Motor neuron (in vitro differentiated cells): ENCODE measurements at regions not wholly inside any gene's neighbourhood (a gene's known extent, or its start where the extent isn't known, plus 50 kb on each side); places are given as distances from the start of the nearest gene placed in this dataset.
A peak's percentile ranks its signal among the peaks of the same experiment; 100 is the strongest.
"Not testable (repeated sequence)": the region's sequence is repeated elsewhere in the genome, so short reads cannot be mapped to it uniquely, and the experiment has no call there.

Experiments
- ATAC-seq, 8 experiments: fragments of 200-7000 bp; cut with Tn5 transposase; replicated peaks in 6 of 8; 2 replicates each; pipeline ENCODE4 v1.8.0; 2021; ENCODE audit warnings: mild to moderate bottlenecking in 8 of 8, moderate library complexity in 8 of 8
- H3K27ac ChIP-seq, 2 donors: fragments of 250-450 bp; sonication (Bioruptor Pico); 2 replicates each; pipeline ENCODE4 v1.9.0; 2021; ENCODE audit warnings: antibody characterized with exemption in 2 of 2, mild to moderate bottlenecking in 2 of 2, moderate library complexity in 1 of 2
- H3K4me1 ChIP-seq, 2 donors: fragments of 250-450 bp; sonication (Bioruptor Pico); replicated peaks in 1 of 2; 2 replicates each; pipeline ENCODE4 v1.6.1; 2021; ENCODE audit warnings: antibody characterized with exemption in 2 of 2, mild to moderate bottlenecking in 2 of 2, moderate library complexity in 1 of 2
- H3K4me3 ChIP-seq, 5 donors: fragments of 250-450 bp; sonication (Bioruptor Pico); 2 replicates each; pipeline ENCODE4 v1.9.0; 2021; ENCODE audit warnings: antibody characterized with exemption in 5 of 5, mild to moderate bottlenecking in 5 of 5, moderate library complexity in 4 of 5
- WGBS, 10 experiments: fragments of 450-650 bp; shearing (Covaris generic); methylation state at CpG; one replicate each; pipeline ENCODE4 v1.0.0; 2022; 5-methylcytosine and 5-hydroxymethylcytosine counted together
- in situ Hi-C, 9 experiments: fragments of 400-800 bp; cut with MboI; loops; one replicate each; pipeline ENCODE4 v1.15.0; 2021; ENCODE audit warnings: low sequenced_read_pairs in 9 of 9, low pct_unique_long_range_greater_than_20kb in 2 of 9; ENCODE audit not compliant: unreplicated experiment in 9 of 9

GRCh38 chr3:81864272-81864671, 102.8 kb upstream of the GBE1 start:
- H3K4me3 ChIP-seq = no peak overlapping the region
- in situ Hi-C loops = no loop called here
- H3K4me1 ChIP-seq = no peaks in the 10 kb centered on the region
- 18 to 80% (median 70%) methylated on average over 2 to 7 of the region's 7 CpGs for WGBS, 10 experiments
- peak in 1 of 8 experiments; percentile 77 for ATAC-seq
- no peak overlapping the region for H3K27ac ChIP-seq

GRCh38 chr3:81863756-81864155, 102.3 kb upstream of the GBE1 start:
- 32 to 96% (median 90%) methylated on average over 1 to 4 of the region's 4 CpGs for WGBS, 10 experiments
- Histone ChIP-seq H3K4me3 (no peak overlapping the region), H3K27ac (no peak overlapping the region), H3K4me1 (no peaks in the 10 kb centered on the region)
- ATAC-seq = no peak
- in situ Hi-C loops = no loop called here

GRCh38 chr3:81861593-81861992, 100.1 kb upstream of the GBE1 start:
- WGBS, 10 experiments = 63 to 100% (median 89%) methylated on average over 1 of the region's 1 CpG; no CpG with 5 or more reads in 3 of the 10 experiments
- in situ Hi-C loops = no loop called here

GRCh38 chr3:81859524-81859923, 98.1 kb upstream of the GBE1 start:
- H3K4me1 ChIP-seq = no peaks in the 10 kb centered on the region
- no peak overlapping the region for H3K27ac ChIP-seq
- H3K4me3 ChIP-seq = no peak overlapping the region
- WGBS, 10 experiments = 86 to 100% (median 100%) methylated on average over 1 of the region's 1 CpG; no CpG with 5 or more reads in 3 of the 10 experiments
- ATAC-seq = no peak
- in situ Hi-C loops = no loop called here

More at GRCh38 chr3:81861593-81861992, 100.1 kb upstream of the GBE1 start:
- no peak for ATAC-seq
- no peak overlapping the region for H3K4me3 ChIP-seq
- H3K27ac ChIP-seq = no peak overlapping the region
- no peaks in the 10 kb centered on the region for H3K4me1 ChIP-seq

- no peaks in the 10 kb centered on the region for H3K4me1 ChIP-seq
- no peak overlapping the region for H3K27ac ChIP-seq
- WGBS, 10 experiments = 12 to 95% (median 74%) methylated on average over 1 to 3 of the region's 3 CpGs
- in situ Hi-C loops = no loop called here
- no peak for ATAC-seq
- no peak overlapping the region for H3K4me3 ChIP-seq
These were observed 92.0 kb upstream of the GBE1 start for GRCh38 chr3:81853431-81853830.

GRCh38 chr3:81851176-81851575, 89.7 kb upstream of the GBE1 start:
- Histone ChIP-seq H3K4me1 (no peaks in the 10 kb centered on the region), H3K4me3 (no peak overlapping the region), H3K27ac (no peak overlapping the region)
- in situ Hi-C loops = no loop called here
- no peak for ATAC-seq

GRCh38 chr3:81846988-81847387, 85.5 kb upstream of the GBE1 start:
- H3K27ac ChIP-seq = no peak overlapping the region
- WGBS, 10 experiments = 29 to 100% (median 100%) methylated on average over 1 of the region's 1 CpG; no CpG with 5 or more reads in 3 of the 10 experiments
- H3K4me3 ChIP-seq = no peak overlapping the region
- no peaks in the 10 kb centered on the region for H3K4me1 ChIP-seq
- in situ Hi-C loops = no loop called here
- no peak for ATAC-seq

GRCh38 chr3:81841540-81841939, 80.1 kb upstream of the GBE1 start:
- WGBS, 10 experiments = 0 to 100% (median 73%) methylated on average over 1 to 2 of the region's 2 CpGs
- in situ Hi-C loops = no loop called here

GRCh38 chr3:81839504-81840094, 78.2 kb upstream of the GBE1 start:
- in situ Hi-C loops = no loop called here
- Histone ChIP-seq H3K4me3 (no peak overlapping the region), H3K4me1 (no peaks in the 10 kb centered on the region), H3K27ac (no peak overlapping the region)
- ATAC-seq = no peak
- 78 to 100% (median 92%) methylated on average over 2 to 4 of the region's 4 CpGs for WGBS, 10 experiments

More at GRCh38 chr3:81841540-81841939, 80.1 kb upstream of the GBE1 start:
- no peak overlapping the region for H3K4me3 ChIP-seq
- no peak overlapping the region for H3K27ac ChIP-seq
- no peaks in the 10 kb centered on the region for H3K4me1 ChIP-seq
- no peak for ATAC-seq

- 25 to 100% (median 70%) methylated on average over 1 of the region's 1 CpG for WGBS, 10 experiments
- no peak for ATAC-seq
- H3K4me3 ChIP-seq = no peak overlapping the region
- H3K4me1 ChIP-seq = no peaks in the 10 kb centered on the region
- in situ Hi-C loops = no loop called here
- no peak overlapping the region for H3K27ac ChIP-seq
These were observed 77.0 kb upstream of the GBE1 start for GRCh38 chr3:81838457-81838856.

- in situ Hi-C loops = no loop called here
- ATAC-seq = no peak
- no peak overlapping the region for H3K4me3 ChIP-seq
- H3K27ac ChIP-seq = no peak overlapping the region
- 47 to 100% (median 92%) methylated on average over 2 to 6 of the region's 6 CpGs for WGBS, 10 experiments
- H3K4me1 ChIP-seq = no peaks in the 10 kb centered on the region
These were observed 75.7 kb upstream of the GBE1 start for GRCh38 chr3:81837071-81837593.

GRCh38 chr3:81829937-81830336, 68.5 kb upstream of the GBE1 start:
- H3K27ac ChIP-seq = no peak overlapping the region
- no peaks in the 10 kb centered on the region for H3K4me1 ChIP-seq
- ATAC-seq = peak in 3 of 8 experiments; percentile 24 to 35 (median 35)
- in situ Hi-C loops = no loop called here
- no peak overlapping the region for H3K4me3 ChIP-seq

- in situ Hi-C loops, H3K27ac ChIP-seq, ATAC-seq, H3K4me1 ChIP-seq, H3K4me3 ChIP-seq: not testable (repeated sequence)
- WGBS, 10 experiments = 58 to 100% (median 92%) methylated on average over 1 to 5 of the region's 5 CpGs
These were observed 67.8 kb upstream of the GBE1 start for GRCh38 chr3:81829272-81829671.

- in situ Hi-C loops = no loop called here
- ATAC-seq = no peak
- no peak overlapping the region for H3K4me3 ChIP-seq
- 0 to 50% (median 7%) methylated on average over 1 to 2 of the region's 2 CpGs; no CpG with 5 or more reads in 1 of the 10 experiments for WGBS, 10 experiments
- H3K27ac ChIP-seq = no peak overlapping the region
- peaks cover 0 to 8% of the 10 kb centered on the region in 2 donors for H3K4me1 ChIP-seq
These were observed 62.5 kb upstream of the GBE1 start for GRCh38 chr3:81823882-81824395.
